Vagina (tissue), 2 donors: ENCODE measurements at regions not wholly inside any gene's neighbourhood (a gene's known extent, or its start where the extent isn't known, plus 50 kb on each side); places are given as distances from the start of the nearest gene placed in this dataset.

Experiments used
- DNase-seq, 2 donors: peaks; one replicate each; pipeline ENCODE4 v3.0.0-alpha.2; 2017; ENCODE audit errors: extremely low spot score in 2 of 2
- H3K27ac ChIP-seq: fragments of 200-600 bp; sonication (generic); one replicate; pipeline ENCODE4 v1.5.1; 2019
- H3K27me3 ChIP-seq: fragments of 200-600 bp; sonication (generic); one replicate; pipeline ENCODE4 v1.5.1; 2019
- H3K36me3 ChIP-seq, 2 donors: fragments of 200-600 bp; sonication (generic); one replicate each; pipeline ENCODE4 v1.5.1; 2017 to 2019
- H3K4me1 ChIP-seq: fragments of 200-600 bp; sonication (generic); one replicate; pipeline ENCODE4 v1.5.1; 2019
- H3K4me3 ChIP-seq, 2 donors: fragments of 200-600 bp; sonication (generic); 1 replicate in 1 of 2; 2 replicates in 1 of 2; pipeline ENCODE4 v1.5.1; 2016 to 2019
- H3K9me3 ChIP-seq: fragments of 200-600 bp; sonication (generic); one replicate; pipeline ENCODE4 v1.5.1; 2019
- CTCF ChIP-seq, 3 experiments: fragments of 450-650 bp in 2 of 3; fragments of 200-600 bp in 1 of 3; sonication (generic) in 1 of 3; IDR thresholded peaks; one replicate each; pipeline ENCODE4 v1.5.1; 2017 to 2019; ENCODE audit warnings: antibody characterized with exemption in 3 of 3, mild to moderate bottlenecking in 2 of 3, moderate library complexity in 2 of 3
- POLR2A ChIP-seq, 2 donors: fragments of 450-650 bp; IDR thresholded peaks; one replicate each; pipeline ENCODE4 v1.6.1; 2017; ENCODE audit warnings: antibody characterized with exemption in 2 of 2, mild to moderate bottlenecking in 2 of 2, moderate library complexity in 2 of 2
- POLR2AphosphoS5 ChIP-seq, 2 donors: sonication (generic); formaldehyde crosslinking; IDR thresholded peaks; one replicate each; pipeline ENCODE4 v1.9.0; 2017; ENCODE audit warnings: antibody characterized with exemption in 2 of 2, mild to moderate bottlenecking in 2 of 2, low read depth in 1 of 2; ENCODE audit not compliant: insufficient read depth in 1 of 2
- intact Hi-C: fragments of 100-400 bp; cut with DNase I; formaldehyde crosslinking; loops from one replicate; pipeline ENCODE4 v1.15.1; 2023

DNA sequence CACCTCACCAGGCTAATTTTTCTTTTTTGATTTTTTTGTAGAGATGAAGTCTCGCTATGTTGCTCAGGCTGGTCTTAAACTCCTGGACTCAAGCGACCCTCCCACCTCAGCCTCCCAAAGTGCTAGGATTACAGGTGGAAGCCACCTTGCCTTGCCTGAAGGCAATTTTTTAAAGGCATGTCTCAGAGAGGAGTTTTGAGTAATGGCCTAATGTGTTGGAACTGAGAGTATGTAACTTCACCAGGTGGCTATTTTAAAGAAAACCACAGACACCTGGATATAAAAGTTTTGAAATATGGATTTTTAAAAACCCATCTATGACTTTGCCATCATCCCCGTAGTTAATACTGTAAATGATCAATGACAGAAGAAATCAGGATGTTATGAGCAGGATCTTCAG lies 119.8 kb upstream of the ATP8B1 start:
- intact Hi-C loops = no loop called here
- TF ChIP-seq CTCF (IDR thresholded peaks at IDR 0.05) (no peak), POLR2AphosphoS5 (IDR thresholded peaks at IDR 0.05; ENCODE audit: insufficient read depth in 1 of 2, low read depth in 1 of 2) (no peak), POLR2A (IDR thresholded peaks at IDR 0.05) (no peak)

DNA sequence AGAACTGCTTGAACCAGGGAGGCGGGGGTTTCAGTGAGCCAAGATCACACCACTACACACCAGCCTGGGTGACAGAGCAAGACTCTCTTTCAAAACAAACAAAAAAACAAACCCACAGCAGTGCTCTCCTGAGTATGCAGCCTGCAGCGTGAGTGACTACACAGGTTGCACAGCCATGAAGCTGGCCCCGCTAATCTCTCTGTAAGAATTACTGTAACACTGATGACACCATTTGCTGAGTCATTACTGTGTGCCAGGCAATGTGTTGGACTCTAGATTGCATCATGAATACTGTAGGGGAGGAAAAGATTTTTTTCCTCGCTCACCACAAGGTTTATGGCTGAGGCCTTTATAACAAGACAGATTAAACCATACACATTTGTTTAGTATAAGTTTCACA lies 118.6 kb upstream of the ATP8B1 start:
- H3K4me3 ChIP-seq = no peak overlapping the region
- DNase-seq = peak in 1 of 2 donors; percentile 25
- H3K27ac ChIP-seq = no peak overlapping the region
- H3K4me1 ChIP-seq = no peaks in the 10 kb centered on the region
- intact Hi-C loops = no loop called here
- no peaks in the 10 kb centered on the region for H3K36me3 ChIP-seq
- H3K9me3 ChIP-seq = no peaks in the 10 kb centered on the region
- H3K27me3 ChIP-seq = no peaks in the 10 kb centered on the region
- TF ChIP-seq POLR2AphosphoS5 (IDR thresholded peaks at IDR 0.05; ENCODE audit: insufficient read depth in 1 of 2, low read depth in 1 of 2) (no peak), CTCF (IDR thresholded peaks at IDR 0.05) (no peak), POLR2A (IDR thresholded peaks at IDR 0.05) (no peak)

More for the DNA sequence above, 119.8 kb upstream of the ATP8B1 start:
- Histone ChIP-seq H3K4me1 (no peaks in the 10 kb centered on the region), H3K9me3 (no peaks in the 10 kb centered on the region), H3K4me3 (no peak overlapping the region), H3K27ac (no peak overlapping the region), H3K27me3 (no peaks in the 10 kb centered on the region), H3K36me3 (no peaks in the 10 kb centered on the region)
- DNase-seq = no peak

GRCh38 chr18:57920036-57920435 lies 116.9 kb upstream of the ATP8B1 start:
- H3K4me3 ChIP-seq = no peak overlapping the region
- intact Hi-C loops = no loop called here
- no peaks in the 10 kb centered on the region for H3K4me1 ChIP-seq
- no peak overlapping the region for H3K27ac ChIP-seq
- H3K27me3 ChIP-seq = no peaks in the 10 kb centered on the region
- no peak for DNase-seq
- TF ChIP-seq POLR2AphosphoS5 (IDR thresholded peaks at IDR 0.05; ENCODE audit: insufficient read depth in 1 of 2, low read depth in 1 of 2) (no peak), POLR2A (IDR thresholded peaks at IDR 0.05) (no peak), CTCF (IDR thresholded peaks at IDR 0.05) (no peak)
- H3K9me3 ChIP-seq = no peaks in the 10 kb centered on the region
- no peaks in the 10 kb centered on the region for H3K36me3 ChIP-seq

DNA sequence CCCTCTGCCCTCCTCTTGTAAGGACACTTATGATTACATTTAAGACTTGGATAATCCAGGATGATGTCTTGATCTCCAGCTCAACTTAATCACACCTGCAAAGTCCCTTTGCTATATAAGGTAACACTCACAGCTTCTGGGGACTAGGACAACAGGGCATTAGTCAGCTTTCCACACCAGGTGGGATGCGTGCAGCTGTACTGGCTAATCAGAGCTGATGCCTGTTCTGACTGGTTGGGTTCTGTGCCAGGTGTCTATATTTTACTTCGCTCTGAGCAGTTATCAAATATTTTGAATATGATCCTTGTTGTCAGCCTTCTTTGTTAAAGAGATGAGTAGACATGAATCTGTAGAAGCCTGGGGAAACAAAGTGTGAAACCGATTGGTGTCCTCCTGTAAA lies 115.5 kb upstream of the ATP8B1 start:
- intact Hi-C loops = no loop called here
- H3K9me3 ChIP-seq = no peaks in the 10 kb centered on the region
- no peaks in the 10 kb centered on the region for H3K27me3 ChIP-seq
- H3K4me1 ChIP-seq = no peaks in the 10 kb centered on the region
- no peak overlapping the region for H3K4me3 ChIP-seq
- no peaks in the 10 kb centered on the region for H3K36me3 ChIP-seq
- TF ChIP-seq POLR2A (IDR thresholded peaks at IDR 0.05) (no peak), CTCF (IDR thresholded peaks at IDR 0.05) (no peak), POLR2AphosphoS5 (IDR thresholded peaks at IDR 0.05; ENCODE audit: insufficient read depth in 1 of 2, low read depth in 1 of 2) (no peak)
- no peak overlapping the region for H3K27ac ChIP-seq
- peak in 1 of 2 donors; percentile 13 for DNase-seq

DNA sequence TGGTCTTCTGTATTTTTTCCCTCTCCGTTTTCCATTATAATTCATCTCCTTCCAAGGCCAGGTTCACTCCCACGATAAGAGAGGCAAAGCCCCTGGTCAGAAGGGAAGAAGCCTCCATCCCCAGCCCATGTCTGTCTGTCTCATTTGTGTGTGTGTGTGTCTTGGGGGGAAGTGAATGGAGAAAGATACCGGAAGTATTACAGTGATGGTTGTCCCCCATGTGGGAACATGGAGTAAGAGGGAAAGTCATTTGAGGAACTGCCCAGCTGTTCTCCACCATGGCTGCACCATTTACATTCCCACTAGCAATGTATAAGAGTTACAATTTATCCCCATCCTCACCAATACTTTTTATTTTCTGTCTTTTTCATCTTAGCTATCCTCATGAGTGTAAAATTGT lies 113.6 kb upstream of the ATP8B1 start:
- Histone ChIP-seq H3K9me3 (no peaks in the 10 kb centered on the region), H3K27ac (no peak overlapping the region), H3K4me1 (no peaks in the 10 kb centered on the region), H3K27me3 (no peaks in the 10 kb centered on the region), H3K4me3 (no peak overlapping the region), H3K36me3 (no peaks in the 10 kb centered on the region)
- DNase-seq = no peak
- TF ChIP-seq POLR2A (IDR thresholded peaks at IDR 0.05) (no peak), POLR2AphosphoS5 (IDR thresholded peaks at IDR 0.05; ENCODE audit: insufficient read depth in 1 of 2, low read depth in 1 of 2) (no peak), CTCF (IDR thresholded peaks at IDR 0.05) (no peak)
- intact Hi-C loops = no loop called here
